HepG2 (cell line): ENCODE measurements at regions not wholly inside any gene's neighbourhood (a gene's known extent, or its start where the extent isn't known, plus 50 kb on each side); places are given as distances from the start of the nearest gene placed in this dataset.

Source experiments
- ATAC-seq: fragments of 200-7000 bp; cut with Tn5 transposase; 3 replicates; pipeline ENCODE4 v1.9.1; 2020; ENCODE audit warnings: mild to moderate bottlenecking, moderate library complexity
- BruUV-seq: library from RNA; stranded (reverse); fragments of 400-500 nt; replicated peaks from 2 replicates; lab custom pipeline; 2021; lab: Mats Ljungman, UMichigan
- CTCF ChIA-PET: fragments of 300-600 bp; formaldehyde crosslinking; extraction: SDS; loops from one replicate; lab custom pipeline; 2021; ENCODE audit warnings: low total read pairs, inconsistent platforms, low intra/inter-chr PET ratio; lab: Yijun Ruan, JAX
- POLR2A ChIA-PET: fragments of 350-600 bp; sonication (Branson Sonifier 250); formaldehyde crosslinking; loops from one replicate; lab custom pipeline; 2020; ENCODE audit warnings: antibody characterized with exemption, inconsistent platforms; lab: Yijun Ruan, JAX
- DNase-seq: peaks from one replicate; pipeline ENCODE4 v3.0.0-alpha.2; 2015; ENCODE audit warnings: low spot score
- FAIRE-seq: peaks from 3 replicates; lab custom pipeline; 2011; peaks lifted over from hg19 to GRCh38; lab: Jason Lieb, UNC
- H2AFZ ChIP-seq: one replicate; pipeline ENCODE4 v1.6.1; 2011; ENCODE audit warnings: low read length, inconsistent platforms
- H3K27ac ChIP-seq: fragments of 300-600 bp; 3 replicates; pipeline ENCODE4 v1.8.0; 2011; ENCODE audit warnings: mixed run types, mild to moderate bottlenecking, mixed read lengths, low read length, inconsistent platforms; ENCODE audit not compliant: insufficient read depth; ENCODE audit errors: extremely low read length
- H3K27me3 ChIP-seq, 2 experiments: fragments of 200-600 bp in 1 of 2; 2 replicates in 1 of 2; 3 replicates in 1 of 2; pipeline versions ENCODE4 v1.6.0 to v1.8.0; 2011; ENCODE audit warnings: low read length in 2 of 2, mild to moderate bottlenecking in 2 of 2, moderate library complexity in 2 of 2, inconsistent platforms in 1 of 2; ENCODE audit not compliant: insufficient read depth in 2 of 2, control insufficient read depth in 1 of 2
- H3K36me3 ChIP-seq, 2 experiments: fragments of 200-600 bp in 1 of 2; replicated peaks in 1 of 2; 2 replicates in 1 of 2; 3 replicates in 1 of 2; pipeline versions ENCODE4 v1.5.1 to v1.8.0; 2011; ENCODE audit warnings: low read length in 2 of 2, inconsistent platforms in 1 of 2; ENCODE audit not compliant: insufficient read depth in 2 of 2, control insufficient read depth in 1 of 2
- H3K4me1 ChIP-seq: 2 replicates; pipeline ENCODE4 v1.5.1; 2012; ENCODE audit warnings: low read length, inconsistent platforms; ENCODE audit not compliant: insufficient read depth
- H3K4me2 ChIP-seq: 2 replicates; pipeline ENCODE4 v1.6.0; 2011; ENCODE audit warnings: low read depth, low read length, inconsistent platforms
- H3K4me3 ChIP-seq, 3 experiments: fragments of 200-600 bp in 1 of 3; sonication (generic), shearing (Covaris generic) in 1 of 3; replicated peaks in 1 of 3; 2 replicates each; pipeline ENCODE4 v1.5.1; 2011 to 2016; ENCODE audit warnings: low read length in 3 of 3, inconsistent platforms in 2 of 3, low read depth in 2 of 3, mild to moderate bottlenecking in 2 of 3, control low read depth in 1 of 3, mixed read lengths in 1 of 3; ENCODE audit not compliant: insufficient read depth in 1 of 3
- H3K79me2 ChIP-seq: one replicate; pipeline ENCODE4 v1.6.1; 2011; ENCODE audit warnings: low read length, inconsistent platforms; ENCODE audit not compliant: insufficient read depth
- H3K9ac ChIP-seq: 2 replicates; pipeline ENCODE4 v1.6.0; 2011; ENCODE audit warnings: mild to moderate bottlenecking, low read depth, low read length, inconsistent platforms; ENCODE audit not compliant: insufficient read depth
- H3K9me3 ChIP-seq: 2 replicates; pipeline ENCODE4 v1.5.1; 2012; ENCODE audit warnings: mild to moderate bottlenecking, low read length
- H4K20me1 ChIP-seq: 2 replicates; pipeline ENCODE4 v1.6.0; 2011; ENCODE audit warnings: inconsistent platforms, mild to moderate bottlenecking, low read length, moderate library complexity; ENCODE audit not compliant: insufficient read depth
- ARNT ChIP-seq: fragments of 450-650 bp; IDR thresholded peaks from 2 replicates; pipeline ENCODE4 v1.6.1; 2017
- ATM ChIP-seq: fragments of 450-650 bp; IDR thresholded peaks from 2 replicates; pipeline ENCODE4 v1.7.1; 2017; ENCODE audit warnings: mild to moderate bottlenecking, borderline replicate concordance
- HMG20B ChIP-seq: conservative IDR thresholded peaks from 2 replicates; pipeline ENCODE4 v1.6.1; 2016; ENCODE audit warnings: missing genetic modification reagents, missing compliant biosample characterization
- MAFF ChIP-seq: IDR thresholded peaks from 2 replicates; pipeline ENCODE4 v1.6.1; 2011; ENCODE audit warnings: low read depth, low read length, improper control_type of control experiment
- MAFK ChIP-seq, 2 experiments: IDR thresholded peaks in 1 of 2; conservative IDR thresholded peaks in 1 of 2; 2 replicates each; pipeline ENCODE4 v1.6.1; 2011; ENCODE audit warnings: improper control_type of control experiment in 2 of 2, low read length in 2 of 2
- NAIF1 ChIP-seq: sonication (generic); formaldehyde crosslinking; IDR thresholded peaks from 2 replicates; pipeline ENCODE4 v1.5.0; 2020; ENCODE audit warnings: mild to moderate bottlenecking, missing genetic modification reagents, borderline replicate concordance
- NCOA5 ChIP-seq: sonication (generic); formaldehyde crosslinking; IDR thresholded peaks from 2 replicates; pipeline ENCODE4 v1.4.0; 2020; ENCODE audit warnings: missing genetic modification reagents
- PBX3 ChIP-seq: sonication (generic); formaldehyde crosslinking; IDR thresholded peaks from 2 replicates; pipeline ENCODE4 v1.8.1; 2023; ENCODE audit warnings: missing genetic modification reagents, inconsistent platforms, borderline replicate concordance
- SP140L ChIP-seq: sonication (generic); formaldehyde crosslinking; IDR thresholded peaks from 2 replicates; pipeline ENCODE4 v1.4.0; 2020; ENCODE audit warnings: missing genetic modification reagents, borderline replicate concordance
- ZKSCAN1 ChIP-seq: fragments of 150-350 bp; IDR thresholded peaks from 2 replicates; pipeline ENCODE4 v1.6.1; 2014; ENCODE audit warnings: low read length
- ZNF280B ChIP-seq: sonication (generic); formaldehyde crosslinking; IDR thresholded peaks from 2 replicates; pipeline ENCODE4 v1.5.0; 2020; ENCODE audit warnings: missing genetic modification reagents, mild to moderate bottlenecking, borderline replicate concordance
- ZNF432 ChIP-seq: sonication (generic); formaldehyde crosslinking; IDR thresholded peaks from 2 replicates; pipeline ENCODE4 v1.5.0; 2020; ENCODE audit warnings: missing genetic modification reagents, mild to moderate bottlenecking, borderline replicate concordance
- ZNF644 ChIP-seq: IDR thresholded peaks from 2 replicates; pipeline ENCODE4 v1.6.1; 2016; ENCODE audit warnings: low read depth
- ZNF83 ChIP-seq: sonication (generic); formaldehyde crosslinking; IDR thresholded peaks from 2 replicates; pipeline ENCODE4 v1.4.0; 2020; ENCODE audit warnings: missing genetic modification reagents, mild to moderate bottlenecking, borderline replicate concordance
- WGBS: methylation state at CpG from one replicate; pipeline ENCODE4 v1.1.6; 2017; ENCODE audit warnings: low lambda C conversion rate; 5-methylcytosine and 5-hydroxymethylcytosine counted together
- in situ Hi-C: cut with HindIII; loops from 2 replicates; pipeline ENCODE4 v1.10.0; 2017; ENCODE audit warnings: low pct_unique_long_range_greater_than_20kb; ENCODE audit not compliant: extremely low pct_ligation_motif_present
- intact Hi-C: fragments of 100-400 bp; cut with micrococcal nuclease; formaldehyde crosslinking; loops from one replicate; pipeline ENCODE4 v1.10.0; 2022; ENCODE audit not compliant: unreplicated experiment

- H4K20me1 ChIP-seq, result no peaks in the 10 kb centered on the region
- in situ Hi-C loops (no loop called here), intact Hi-C loops (no loop called here)
- no peaks in the 10 kb centered on the region for H3K9me3 ChIP-seq
- no peaks in the 10 kb centered on the region for H3K4me1 ChIP-seq
- H3K9ac ChIP-seq, result no peak overlapping the region
- H3K4me3 ChIP-seq, result no peak overlapping the region
- ChIA-PET CTCF (no interaction called here), POLR2A (no interaction called here)
- H3K27me3 ChIP-seq, result no peaks in the 10 kb centered on the region
- no peak for TF ChIP-seq NAIF1 (CRISPR knock-in tag)
- no peak for TF ChIP-seq SP140L
- no peak for TF ChIP-seq ZNF644 (CRISPR knock-in tag)
- TF ChIP-seq HMG20B (CRISPR knock-in tag), result no peak
- no peak for TF ChIP-seq ZNF280B
- TF ChIP-seq MAFK (conservative IDR thresholded peaks at IDR 0.05 in 1 of 2, IDR thresholded peaks at IDR 0.05 in 1 of 2; ENCODE audit: low read length in 2 of 2), result peak; percentile 61 to 89
- TF ChIP-seq PBX3 (CRISPR knock-in tag), result no peak
- no peak for TF ChIP-seq ZNF432 (CRISPR knock-in tag)
- no peak for TF ChIP-seq ZNF83 (CRISPR knock-in tag)
- TF ChIP-seq NCOA5, result no peak
- TF ChIP-seq MAFF, result peak; percentile 71; the same call in 1 of the 2 replicates
- TF ChIP-seq ARNT, result no peak
- TF ChIP-seq ATM, result no peak
- TF ChIP-seq ZKSCAN1, result no peak
- no peaks in the 10 kb centered on the region for H3K79me2 ChIP-seq
- ATAC-seq (no peak), FAIRE-seq (no peak), DNase-seq (no peak)
- BruUV-seq, result no TSS peak
- H3K27ac ChIP-seq, result no peak overlapping the region
- H3K36me3 ChIP-seq, result no peaks in the 10 kb centered on the region
- 0% methylated on average over 1 of the region's 1 CpG for WGBS
- H2AFZ ChIP-seq, result no peak overlapping the region
- H3K4me2 ChIP-seq, result no peak overlapping the region
Measured at GRCh38 chr4:170938588-170938987, 848.8 kb upstream of the AADAT start.
